Hepatocyte (in vitro differentiated cells): ENCODE measurements at regions not wholly inside any gene's neighbourhood (a gene's known extent, or its start where the extent isn't known, plus 50 kb on each side); places are given as distances from the start of the nearest gene placed in this dataset.

ENCODE experiments used
- EZH2 ChIP-seq: fragments of 200-600 bp; sonication (generic); IDR thresholded peaks from 2 replicates; pipeline ENCODE4 v1.6.1; 2016; ENCODE audit warnings: antibody characterized with exemption, mild to moderate bottlenecking, borderline replicate concordance
- TF ChIP-seq, protein P1 (sequence below): fragments of 200-600 bp; sonication (generic); IDR thresholded peaks from 2 replicates; pipeline ENCODE4 v1.5.1; 2016; ENCODE audit warnings: antibody characterized with exemption, mild to moderate bottlenecking; ENCODE audit not compliant: poor library complexity

DNA sequence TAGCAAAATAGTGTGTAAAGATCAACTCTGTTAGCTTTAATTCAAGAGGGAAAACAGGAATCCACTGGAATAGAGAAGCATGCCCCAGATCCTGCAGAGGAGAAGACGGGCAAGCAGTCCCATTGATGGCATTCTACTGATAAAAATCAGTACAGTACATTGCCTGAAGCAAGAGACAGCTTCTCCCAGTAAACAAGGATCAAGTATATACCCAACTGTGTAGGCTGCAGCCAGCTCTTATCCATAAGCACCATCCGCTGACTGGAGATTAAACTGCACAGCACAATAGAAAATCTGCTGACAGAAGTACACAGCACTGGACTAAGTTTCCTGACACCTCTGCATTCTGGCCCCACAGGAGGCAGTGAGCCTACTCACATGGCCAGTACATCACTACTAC, 110.1 kb downstream of the COX18 start:
- no peak for TF ChIP-seq EZH2
- TF ChIP-seq, protein P1, sequence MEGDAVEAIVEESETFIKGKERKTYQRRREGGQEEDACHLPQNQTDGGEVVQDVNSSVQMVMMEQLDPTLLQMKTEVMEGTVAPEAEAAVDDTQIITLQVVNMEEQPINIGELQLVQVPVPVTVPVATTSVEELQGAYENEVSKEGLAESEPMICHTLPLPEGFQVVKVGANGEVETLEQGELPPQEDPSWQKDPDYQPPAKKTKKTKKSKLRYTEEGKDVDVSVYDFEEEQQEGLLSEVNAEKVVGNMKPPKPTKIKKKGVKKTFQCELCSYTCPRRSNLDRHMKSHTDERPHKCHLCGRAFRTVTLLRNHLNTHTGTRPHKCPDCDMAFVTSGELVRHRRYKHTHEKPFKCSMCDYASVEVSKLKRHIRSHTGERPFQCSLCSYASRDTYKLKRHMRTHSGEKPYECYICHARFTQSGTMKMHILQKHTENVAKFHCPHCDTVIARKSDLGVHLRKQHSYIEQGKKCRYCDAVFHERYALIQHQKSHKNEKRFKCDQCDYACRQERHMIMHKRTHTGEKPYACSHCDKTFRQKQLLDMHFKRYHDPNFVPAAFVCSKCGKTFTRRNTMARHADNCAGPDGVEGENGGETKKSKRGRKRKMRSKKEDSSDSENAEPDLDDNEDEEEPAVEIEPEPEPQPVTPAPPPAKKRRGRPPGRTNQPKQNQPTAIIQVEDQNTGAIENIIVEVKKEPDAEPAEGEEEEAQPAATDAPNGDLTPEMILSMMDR: no peak
